ENCODE measurements at regions not wholly inside any gene's neighbourhood (a gene's known extent, or its start where the extent isn't known, plus 50 kb on each side); places are given as distances from the start of the nearest gene placed in this dataset.

GRCh38 chr11:116209255-116209654 is 563.5 kb downstream of the BUD13 start:
- TF ChIP-seq CTCF (IDR thresholded peaks at IDR 0.05) (no peak), POLR2A (IDR thresholded peaks at IDR 0.05) (no peak)

Data from esophagus squamous epithelium (tissue), 4 donors.